HL-60 (cell line): ENCODE measurements at regions not wholly inside any gene's neighbourhood (a gene's known extent, or its start where the extent isn't known, plus 50 kb on each side); places are given as distances from the start of the nearest gene placed in this dataset.

Source experiments
- GABPA ChIP-seq: IDR thresholded peaks from 2 replicates; pipeline ENCODE4 v1.6.1; 2012; ENCODE audit warnings: low read depth
- TF ChIP-seq, protein P1 (sequence below): IDR thresholded peaks from one replicate; pipeline ENCODE4 v1.5.1; 2011; ENCODE audit warnings: low read length, control low read depth, inconsistent platforms; ENCODE audit not compliant: insufficient read depth

DNA sequence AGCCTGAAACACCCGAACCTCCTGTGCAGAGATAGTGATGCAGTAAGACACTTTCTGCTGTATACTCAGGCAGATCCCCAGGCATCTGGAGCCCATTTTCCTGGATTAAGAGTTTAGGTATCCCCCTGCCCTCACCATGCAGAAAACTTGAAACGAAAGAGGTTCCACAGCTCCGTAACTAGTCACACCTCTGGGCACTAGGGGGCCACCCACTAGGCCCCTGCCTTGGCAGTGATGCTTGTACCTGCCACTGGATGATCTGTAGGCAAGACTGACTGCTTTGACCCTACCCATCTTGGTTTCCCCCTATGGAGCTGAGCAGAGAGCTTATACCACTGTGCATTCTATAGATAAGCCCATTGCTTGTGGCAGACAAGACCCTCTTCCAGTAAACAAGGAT, 940.6 kb downstream of the PCDH19 start:
- TF ChIP-seq, protein P1, sequence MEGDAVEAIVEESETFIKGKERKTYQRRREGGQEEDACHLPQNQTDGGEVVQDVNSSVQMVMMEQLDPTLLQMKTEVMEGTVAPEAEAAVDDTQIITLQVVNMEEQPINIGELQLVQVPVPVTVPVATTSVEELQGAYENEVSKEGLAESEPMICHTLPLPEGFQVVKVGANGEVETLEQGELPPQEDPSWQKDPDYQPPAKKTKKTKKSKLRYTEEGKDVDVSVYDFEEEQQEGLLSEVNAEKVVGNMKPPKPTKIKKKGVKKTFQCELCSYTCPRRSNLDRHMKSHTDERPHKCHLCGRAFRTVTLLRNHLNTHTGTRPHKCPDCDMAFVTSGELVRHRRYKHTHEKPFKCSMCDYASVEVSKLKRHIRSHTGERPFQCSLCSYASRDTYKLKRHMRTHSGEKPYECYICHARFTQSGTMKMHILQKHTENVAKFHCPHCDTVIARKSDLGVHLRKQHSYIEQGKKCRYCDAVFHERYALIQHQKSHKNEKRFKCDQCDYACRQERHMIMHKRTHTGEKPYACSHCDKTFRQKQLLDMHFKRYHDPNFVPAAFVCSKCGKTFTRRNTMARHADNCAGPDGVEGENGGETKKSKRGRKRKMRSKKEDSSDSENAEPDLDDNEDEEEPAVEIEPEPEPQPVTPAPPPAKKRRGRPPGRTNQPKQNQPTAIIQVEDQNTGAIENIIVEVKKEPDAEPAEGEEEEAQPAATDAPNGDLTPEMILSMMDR = no peak
- no peak for TF ChIP-seq GABPA
